K562 (cell line): ENCODE measurements at regions not wholly inside any gene's neighbourhood (a gene's known extent, or its start where the extent isn't known, plus 50 kb on each side); places are given as distances from the start of the nearest gene placed in this dataset.

Experiments
- ATAC-seq: fragments of 200-7000 bp; cut with Tn5 transposase; 3 replicates; pipeline ENCODE4 v1.9.1; 2020; ENCODE audit warnings: moderate library complexity
- BruUV-seq: library from RNA; stranded (reverse); fragments of 400-500 nt; replicated peaks from 2 replicates; lab custom pipeline; 2021; lab: Mats Ljungman, UMichigan
- CTCF ChIA-PET: fragments of 300-600 bp; formaldehyde crosslinking; extraction: SDS; loops from one replicate; lab custom pipeline; 2021; ENCODE audit warnings: low intra/inter-chr PET ratio; lab: Yijun Ruan, JAX
- POLR2A ChIA-PET: fragments of 300-600, 350-650 bp; sonication (Branson Sonifier 250); formaldehyde crosslinking; extraction: SDS; loops from one replicate; lab custom pipeline; 2021; ENCODE audit warnings: antibody characterized with exemption, inconsistent platforms; lab: Yijun Ruan, JAX
- DNase-seq, 4 experiments: peaks; one replicate each; pipeline versions ENCODE4 v3.0.0 to v3.0.0-alpha.2; 2011 to 2018; ENCODE audit warnings: low spot score in 3 of 4, mixed read lengths in 3 of 4; ENCODE audit errors: extremely low read depth in 1 of 4
- FAIRE-seq: peaks from 2 replicates; lab custom pipeline; 2011; peaks lifted over from hg19 to GRCh38; lab: Jason Lieb, UNC
- H2AFZ ChIP-seq: 2 replicates; pipeline ENCODE4 v1.6.0; 2011; ENCODE audit warnings: low read depth, low read length, control low read depth, inconsistent platforms
- H3K27ac ChIP-seq: fragments of 200-600 bp; 3 replicates; pipeline ENCODE4 v1.8.0; 2011; ENCODE audit warnings: low read depth, mild to moderate bottlenecking, control low read depth, inconsistent platforms, low read length, moderate library complexity, mixed read lengths; ENCODE audit errors: extremely low read depth
- H3K27me3 ChIP-seq, 2 experiments: fragments of 300-600 bp in 1 of 2; 2 replicates in 1 of 2; 3 replicates in 1 of 2; pipeline versions ENCODE4 v1.6.0 to v1.8.0; 2011; ENCODE audit warnings: inconsistent platforms in 2 of 2, low read length in 2 of 2, mild to moderate bottlenecking in 1 of 2, mixed read lengths in 1 of 2, moderate library complexity in 1 of 2; ENCODE audit not compliant: control insufficient read depth in 2 of 2, insufficient read depth in 2 of 2
- H3K36me3 ChIP-seq: fragments of 300-600 bp; 3 replicates; pipeline ENCODE4 v1.8.0; 2011; ENCODE audit warnings: mild to moderate bottlenecking, low read length, inconsistent platforms; ENCODE audit not compliant: control insufficient read depth, insufficient read depth
- H3K4me1 ChIP-seq, 2 experiments: fragments of 200-600 bp in 1 of 2; replicated peaks in 1 of 2; 2 replicates in 1 of 2; 3 replicates in 1 of 2; pipeline versions ENCODE4 v1.5.1 to v1.8.0; 2011; ENCODE audit warnings: inconsistent platforms in 2 of 2, low read length in 2 of 2, mild to moderate bottlenecking in 1 of 2, mixed read lengths in 1 of 2, moderate library complexity in 1 of 2; ENCODE audit not compliant: control insufficient read depth in 2 of 2, insufficient read depth in 2 of 2
- H3K4me2 ChIP-seq: 2 replicates; pipeline ENCODE4 v1.6.1; 2011; ENCODE audit warnings: low read length, control low read depth, inconsistent platforms, mixed read lengths; ENCODE audit not compliant: insufficient read depth
- H3K4me3 ChIP-seq: fragments of 200-600 bp; sonication (generic), shearing (Covaris generic); 2 replicates; pipeline ENCODE4 v1.5.1; 2016; ENCODE audit warnings: control low read depth, inconsistent platforms
- H3K79me2 ChIP-seq: fragments of 200-600 bp; 3 replicates; pipeline ENCODE4 v1.8.0; 2011; ENCODE audit warnings: low read length, inconsistent platforms; ENCODE audit not compliant: control insufficient read depth, insufficient read depth
- H3K9ac ChIP-seq, 2 experiments: 2 replicates each; pipeline versions ENCODE4 v1.6.0 to v1.6.1; 2011; ENCODE audit warnings: low read depth in 2 of 2, low read length in 2 of 2, control low read depth in 1 of 2, inconsistent platforms in 1 of 2, mild to moderate bottlenecking in 1 of 2, mixed read lengths in 1 of 2; ENCODE audit not compliant: insufficient read depth in 1 of 2
- H3K9me1 ChIP-seq: one replicate; pipeline ENCODE4 v1.6.0; 2011; ENCODE audit warnings: inconsistent platforms, mild to moderate bottlenecking, low read length, moderate library complexity; ENCODE audit not compliant: control insufficient read depth, insufficient read depth
- H3K9me3 ChIP-seq: replicated peaks from 2 replicates; pipeline ENCODE4 v1.5.1; 2011; ENCODE audit warnings: low read depth, low read length, inconsistent platforms; ENCODE audit not compliant: control insufficient read depth, insufficient read depth
- H4K20me1 ChIP-seq: replicated peaks from 2 replicates; pipeline ENCODE4 v1.6.1; 2011; ENCODE audit warnings: low read length, inconsistent platforms, mixed read lengths; ENCODE audit not compliant: control insufficient read depth, insufficient read depth
- HNRNPL ChIP-seq: fragments of 200-400 bp; formaldehyde crosslinking; IDR thresholded peaks from 2 replicates; pipeline ENCODE4 v1.6.1; 2017; ENCODE audit warnings: low read depth, mild to moderate bottlenecking, low read length
- JUND ChIP-seq, 2 experiments: IDR thresholded peaks; 2 replicates in 1 of 2; 3 replicates in 1 of 2; pipeline ENCODE4 v1.6.1; 2011; ENCODE audit warnings: borderline replicate concordance in 2 of 2, low read depth in 2 of 2, low read length in 2 of 2, improper control_type of control experiment in 1 of 2, missing biosample characterization in 1 of 2, missing genetic modification characterization in 1 of 2, missing genetic modification reagents in 1 of 2
- STAT5A ChIP-seq: IDR thresholded peaks from 2 replicates; pipeline ENCODE4 v1.6.1; 2012; ENCODE audit warnings: low read length, inconsistent platforms, borderline replicate concordance
- TAL1 ChIP-seq: fragments of 450-650 bp; IDR thresholded peaks from 2 replicates; pipeline ENCODE4 v1.6.1; 2016; ENCODE audit warnings: mild to moderate bottlenecking
- TEAD4 ChIP-seq, 2 experiments: sonication (generic) in 1 of 2; formaldehyde crosslinking in 1 of 2; IDR thresholded peaks; 2 replicates each; pipeline versions ENCODE4 v1.6.1 to v1.8.0; 2012 to 2022; ENCODE audit warnings: borderline replicate concordance in 1 of 2, inconsistent platforms in 1 of 2, low read length in 1 of 2, mild to moderate bottlenecking in 1 of 2, missing genetic modification reagents in 1 of 2
- THRAP3 ChIP-seq: fragments of 450-650 bp; IDR thresholded peaks from 2 replicates; pipeline ENCODE4 v1.6.1; 2016; ENCODE audit warnings: mild to moderate bottlenecking, inconsistent platforms, borderline replicate concordance
- TSC22D4 ChIP-seq: fragments of 450-650 bp; IDR thresholded peaks from 2 replicates; pipeline ENCODE4 v1.6.1; 2016; ENCODE audit warnings: missing genetic modification characterization, missing biosample characterization, control low read depth
- ZEB2 ChIP-seq: fragments of 450-650 bp; IDR thresholded peaks from 2 replicates; pipeline ENCODE4 v1.6.1; 2016
- ZNF407 ChIP-seq: fragments of 450-650 bp; IDR thresholded peaks from 2 replicates; pipeline ENCODE4 v1.6.1; 2016; ENCODE audit warnings: low read depth
- ZNF668 ChIP-seq: fragments of 250-450 bp; sonication (Bioruptor Pico); IDR thresholded peaks from 2 replicates; pipeline ENCODE4 v1.8.0; 2022; ENCODE audit warnings: mild to moderate bottlenecking, inconsistent platforms
- WGBS: fragments of 100-300 bp; shearing (Covaris generic); methylation state at CpG from one replicate; pipeline ENCODE4 v1.1.6; 2016; ENCODE audit warnings: low coverage, mixed read lengths; ENCODE audit not compliant: insufficient coverage; ENCODE audit errors: missing lambda C conversion rate; 5-methylcytosine and 5-hydroxymethylcytosine counted together
- in situ Hi-C: fragments of 300-500 bp; cut with MboI; formaldehyde crosslinking; loops from 4 replicates; pipeline ENCODE4 v1.15.0; 2018; ENCODE audit warnings: inconsistent platforms, mixed read lengths
- intact Hi-C: fragments of 100-400 bp; cut with micrococcal nuclease; formaldehyde crosslinking; loops from 2 replicates; pipeline ENCODE4 v1.14.2; 2022
- TF ChIP-seq, protein P1 (sequence below), 2 experiments: fragments of 150-350 bp in 1 of 2; IDR thresholded peaks; 2 replicates each; pipeline ENCODE4 v1.6.1; 2012 to 2016; ENCODE audit warnings: low read depth in 2 of 2, low read length in 2 of 2, mild to moderate bottlenecking in 1 of 2, moderate library complexity in 1 of 2

DNA sequence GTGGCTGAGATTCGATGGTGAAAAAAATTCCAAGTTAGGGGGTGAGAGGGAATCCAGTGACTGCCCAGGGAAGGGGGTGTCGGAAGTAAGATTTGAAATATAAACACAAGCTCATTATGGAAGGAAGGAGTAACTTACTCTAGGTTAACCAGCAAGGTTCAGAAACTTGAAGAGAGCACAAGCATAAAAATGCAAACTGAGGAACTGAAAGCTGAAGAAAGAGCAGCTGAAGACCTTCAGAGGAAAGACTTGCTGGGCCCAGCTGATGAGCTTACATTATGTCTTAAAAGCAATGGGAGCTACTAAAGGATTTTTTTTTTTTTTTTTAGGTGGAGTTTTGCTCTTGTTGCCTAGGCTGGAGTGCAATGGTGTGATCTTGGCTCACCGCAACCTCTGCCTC, 189.7 kb upstream of the GRIN2B start:
- no peak overlapping the region for H2AFZ ChIP-seq
- no peaks in the 10 kb centered on the region for H3K79me2 ChIP-seq
- FAIRE-seq = no peak
- DNase-seq = no peak
- no TSS peak for BruUV-seq
- in situ Hi-C loops = no loop called here
- H3K4me1 ChIP-seq = no peaks in the 10 kb centered on the region
- H3K4me3 ChIP-seq = no peak overlapping the region
- H3K9ac ChIP-seq = no peak overlapping the region
- WGBS = 0% methylated on average over 2 of the region's 3 CpGs
- no peak overlapping the region for H3K4me2 ChIP-seq
- intact Hi-C loops = no loop called here
- peaks cover 0 to 3% of the 10 kb centered on the region in 2 experiments; a peak in 1 of 5 replicates for H3K27me3 ChIP-seq
- no peaks in the 10 kb centered on the region for H3K9me3 ChIP-seq
- ChIA-PET CTCF (no interaction called here), POLR2A (interaction anchor here (0.7 kb wide), 1 partner anchor 200 kb away, joined by 3 read pairs; no protein-coding TSS in a partner anchor)
- H3K36me3 ChIP-seq = no peaks in the 10 kb centered on the region
- H4K20me1 ChIP-seq = no peaks in the 10 kb centered on the region
- H3K9me1 ChIP-seq = no peaks in the 10 kb centered on the region
- no peak for ATAC-seq
- no peak overlapping the region for H3K27ac ChIP-seq
- TF ChIP-seq JUND (IDR thresholded peaks at IDR 0.05; ENCODE audit: borderline replicate concordance, low read depth, low read length) = no peak
- TF ChIP-seq JUND (tag; IDR thresholded peaks at IDR 0.05; ENCODE audit: borderline replicate concordance, low read depth, low read length) = no peak
- TF ChIP-seq TAL1 = no peak
- no peak for TF ChIP-seq TSC22D4 (tag)
- no peak for TF ChIP-seq ZNF668 (CRISPR knock-in tag)
- TF ChIP-seq ZEB2 = no peak
- no peak for TF ChIP-seq TEAD4 (IDR thresholded peaks at IDR 0.05; ENCODE audit: low read length)
- TF ChIP-seq TEAD4 (CRISPR knock-in tag; IDR thresholded peaks at IDR 0.05; ENCODE audit: borderline replicate concordance) = no peak
- TF ChIP-seq STAT5A = no peak
- no peak for TF ChIP-seq ZNF407
- TF ChIP-seq, protein P1, sequence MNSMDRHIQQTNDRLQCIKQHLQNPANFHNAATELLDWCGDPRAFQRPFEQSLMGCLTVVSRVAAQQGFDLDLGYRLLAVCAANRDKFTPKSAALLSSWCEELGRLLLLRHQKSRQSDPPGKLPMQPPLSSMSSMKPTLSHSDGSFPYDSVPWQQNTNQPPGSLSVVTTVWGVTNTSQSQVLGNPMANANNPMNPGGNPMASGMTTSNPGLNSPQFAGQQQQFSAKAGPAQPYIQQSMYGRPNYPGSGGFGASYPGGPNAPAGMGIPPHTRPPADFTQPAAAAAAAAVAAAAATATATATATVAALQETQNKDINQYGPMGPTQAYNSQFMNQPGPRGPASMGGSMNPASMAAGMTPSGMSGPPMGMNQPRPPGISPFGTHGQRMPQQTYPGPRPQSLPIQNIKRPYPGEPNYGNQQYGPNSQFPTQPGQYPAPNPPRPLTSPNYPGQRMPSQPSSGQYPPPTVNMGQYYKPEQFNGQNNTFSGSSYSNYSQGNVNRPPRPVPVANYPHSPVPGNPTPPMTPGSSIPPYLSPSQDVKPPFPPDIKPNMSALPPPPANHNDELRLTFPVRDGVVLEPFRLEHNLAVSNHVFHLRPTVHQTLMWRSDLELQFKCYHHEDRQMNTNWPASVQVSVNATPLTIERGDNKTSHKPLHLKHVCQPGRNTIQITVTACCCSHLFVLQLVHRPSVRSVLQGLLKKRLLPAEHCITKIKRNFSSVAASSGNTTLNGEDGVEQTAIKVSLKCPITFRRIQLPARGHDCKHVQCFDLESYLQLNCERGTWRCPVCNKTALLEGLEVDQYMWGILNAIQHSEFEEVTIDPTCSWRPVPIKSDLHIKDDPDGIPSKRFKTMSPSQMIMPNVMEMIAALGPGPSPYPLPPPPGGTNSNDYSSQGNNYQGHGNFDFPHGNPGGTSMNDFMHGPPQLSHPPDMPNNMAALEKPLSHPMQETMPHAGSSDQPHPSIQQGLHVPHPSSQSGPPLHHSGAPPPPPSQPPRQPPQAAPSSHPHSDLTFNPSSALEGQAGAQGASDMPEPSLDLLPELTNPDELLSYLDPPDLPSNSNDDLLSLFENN (IDR thresholded peaks at IDR 0.05; ENCODE audit: low read depth in 2 of 2, low read length in 2 of 2) = no peak
- no peak for TF ChIP-seq HNRNPL
- TF ChIP-seq THRAP3 = no peak
